ENCODE measurements at regions not wholly inside any gene's neighbourhood (a gene's known extent, or its start where the extent isn't known, plus 50 kb on each side); places are given as distances from the start of the nearest gene placed in this dataset.

DNA sequence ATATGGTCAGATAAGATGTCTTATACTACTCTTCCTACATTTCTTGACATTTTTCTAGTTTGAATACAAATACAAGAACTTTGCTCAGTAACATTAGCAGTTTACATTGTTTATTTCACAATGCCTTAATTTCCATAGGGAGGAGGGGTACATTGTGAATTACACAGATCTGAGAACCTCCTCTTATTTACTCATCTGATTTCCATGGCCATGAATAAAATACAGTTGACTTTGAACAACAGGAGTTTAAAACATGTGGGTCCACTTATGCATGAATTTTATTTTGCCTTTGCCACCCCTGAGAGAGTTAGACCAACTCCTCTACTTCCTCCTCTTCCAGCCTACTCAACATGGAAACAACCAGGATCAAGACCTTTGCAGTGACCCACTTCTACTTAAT lies 67.7 kb downstream of the MGST1 start:
- no peak for DNase-seq

- DNase-seq, result no peak
Measured at GRCh38 chr12:16417058-16417457, 69.6 kb downstream of the MGST1 start.

DNA sequence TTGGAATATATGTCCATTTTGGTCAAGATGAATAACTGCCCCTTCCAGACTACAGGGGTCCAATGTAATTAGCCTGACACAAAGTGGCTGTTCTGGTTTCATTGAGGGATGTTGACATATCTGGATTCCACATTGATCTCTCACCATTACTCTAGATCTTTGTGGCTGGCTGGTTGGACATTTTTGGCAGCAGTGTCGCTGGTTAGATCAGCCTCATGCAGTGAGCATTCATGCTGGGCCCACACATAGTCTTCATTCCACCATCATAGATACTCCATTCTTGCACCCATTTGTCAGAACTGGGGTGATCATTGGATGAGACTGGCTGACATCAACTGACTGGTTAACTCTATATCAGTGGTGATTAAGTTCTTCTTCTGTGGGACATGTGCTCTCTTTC lies 74.4 kb downstream of the MGST1 start:
- no peak for DNase-seq

DNA sequence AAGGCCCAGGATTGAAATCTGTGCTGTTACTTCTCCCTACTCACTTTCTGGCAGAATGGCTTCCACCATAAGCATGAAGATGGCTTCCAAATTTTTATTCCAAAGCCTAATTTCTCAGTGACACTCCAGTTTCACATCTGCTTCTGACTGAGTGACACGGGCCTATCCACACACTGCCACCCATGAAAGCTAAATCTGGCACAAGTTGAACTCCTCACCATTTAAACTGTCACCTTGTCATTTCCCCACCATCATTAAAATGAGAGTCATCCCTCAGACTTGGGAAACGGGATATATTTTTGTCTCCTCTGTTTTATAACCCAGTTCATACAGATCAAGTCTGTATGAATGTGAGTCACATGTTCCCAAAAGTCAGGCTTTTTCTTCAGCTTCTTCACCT lies 77.1 kb downstream of the MGST1 start:
- DNase-seq, result no peak

DNA sequence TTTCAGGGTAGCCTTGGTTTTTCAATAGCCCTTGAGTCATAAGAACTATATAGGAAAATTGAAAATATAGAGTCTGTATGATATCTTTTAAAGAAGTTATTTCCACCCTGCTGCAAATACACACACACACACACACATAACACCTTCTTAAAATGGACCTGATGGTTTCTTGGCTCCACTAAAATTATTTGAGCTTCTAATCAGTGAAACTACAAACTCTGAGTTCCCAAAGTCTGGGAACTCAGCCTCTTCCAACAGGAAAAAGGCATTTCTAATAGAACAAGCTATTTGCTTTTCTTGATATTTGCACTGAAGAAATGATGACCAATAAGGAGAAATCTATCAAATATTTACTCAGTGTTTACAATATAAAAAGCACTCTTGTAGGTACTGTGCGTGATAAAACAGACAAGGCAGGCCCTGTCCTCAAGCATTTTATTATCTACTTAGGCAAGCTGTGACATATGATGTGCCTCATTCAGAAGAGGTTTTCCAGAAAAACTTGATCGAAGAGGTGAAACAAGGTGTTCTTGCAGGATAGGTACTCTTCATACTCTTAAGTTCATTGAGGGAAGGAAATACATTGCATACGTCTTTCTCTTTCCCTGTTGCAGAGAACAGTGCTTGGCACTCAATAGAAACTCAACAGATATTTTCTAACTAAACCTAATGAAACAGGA lies 88.6 kb downstream of the MGST1 start:
- no peak for DNase-seq

DNA sequence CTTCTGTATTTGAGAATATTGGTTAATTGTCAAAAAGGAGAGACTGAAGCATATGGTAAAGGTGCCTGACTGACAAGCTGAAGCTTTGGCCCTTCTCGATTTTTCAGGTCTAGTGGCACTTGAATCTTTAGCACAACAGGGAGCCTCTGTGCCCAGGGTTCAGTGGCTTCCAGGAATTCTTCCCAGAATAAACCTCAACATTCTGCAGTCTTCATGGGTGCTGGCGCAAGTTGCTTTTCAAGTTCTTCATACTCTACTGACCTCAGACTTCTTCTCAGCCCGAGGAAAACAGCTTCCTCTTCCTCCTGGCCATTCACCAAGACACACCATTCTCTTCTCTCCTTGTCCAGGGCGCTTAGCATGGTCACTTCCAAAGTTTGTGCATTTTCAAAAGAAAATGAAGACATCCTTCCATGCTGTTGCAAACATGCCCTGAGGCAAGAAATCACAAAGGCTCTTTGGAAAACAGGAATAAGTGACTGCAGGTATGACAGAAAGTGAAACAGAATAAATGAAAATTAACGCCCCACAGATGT lies 89.9 kb downstream of the MGST1 start:
- no peak for DNase-seq

DNA sequence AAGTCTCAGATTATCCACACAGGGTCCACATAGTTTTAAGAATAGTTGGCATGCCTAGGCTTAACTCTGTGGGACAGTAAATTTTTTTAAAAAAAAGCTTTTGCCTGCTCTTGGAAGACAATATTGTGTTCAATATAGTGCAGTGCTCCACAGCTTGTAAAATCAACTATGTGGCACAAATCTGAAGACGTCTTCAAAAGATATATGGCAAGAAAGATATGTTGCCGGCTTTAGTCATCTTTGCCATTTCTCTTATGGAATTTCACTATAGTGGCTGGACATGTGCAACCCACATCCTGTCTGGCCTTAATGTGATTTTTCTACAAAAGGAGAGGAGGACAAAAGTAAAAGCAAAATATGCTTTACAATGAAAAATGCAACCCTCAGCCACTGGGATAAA lies 90.5 kb downstream of the MGST1 start:
- DNase-seq, result no peak

DNA sequence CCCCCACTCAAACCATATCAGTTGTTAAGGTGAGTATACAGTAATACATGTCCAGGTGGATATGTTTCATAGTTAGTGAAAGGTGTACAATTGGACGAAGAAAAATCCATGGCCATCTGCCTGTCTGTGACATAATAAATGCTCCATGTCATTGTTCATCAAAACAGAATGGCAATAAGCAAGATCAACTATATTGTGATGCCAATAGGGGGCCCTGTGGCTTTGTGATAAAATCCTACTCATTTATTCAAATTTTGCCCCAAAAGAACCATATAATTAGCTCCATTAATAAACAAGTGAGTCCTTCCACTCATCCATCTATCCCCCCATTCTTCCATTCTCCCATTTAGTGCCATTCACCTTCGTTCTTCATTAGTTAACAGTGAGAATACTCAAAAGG lies 102.0 kb downstream of the MGST1 start:
- peak; percentile 38 for DNase-seq

GRCh38 chr12:16453319-16453718 lies 105.9 kb downstream of the MGST1 start:
- DNase-seq, result no peak

DNA sequence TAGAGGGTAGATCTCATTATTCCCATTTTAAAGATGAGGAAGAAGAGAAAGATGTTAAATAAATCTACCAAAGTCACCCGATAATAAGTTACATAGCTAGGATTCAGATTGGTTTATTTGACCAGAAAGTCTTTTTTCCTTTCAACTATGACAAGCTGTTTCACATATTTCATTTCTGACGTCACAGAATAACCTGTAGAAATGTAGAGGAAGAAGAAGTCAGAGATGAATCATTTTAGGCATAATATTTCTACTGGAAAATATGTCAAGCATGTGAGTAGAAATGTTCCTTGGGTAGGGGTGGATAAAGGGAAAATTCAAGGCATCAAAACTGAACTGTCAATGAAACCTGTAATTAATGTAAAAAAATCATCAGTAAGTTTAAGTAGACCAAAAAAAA lies 107.0 kb downstream of the MGST1 start:
- DNase-seq, result no peak

DNA sequence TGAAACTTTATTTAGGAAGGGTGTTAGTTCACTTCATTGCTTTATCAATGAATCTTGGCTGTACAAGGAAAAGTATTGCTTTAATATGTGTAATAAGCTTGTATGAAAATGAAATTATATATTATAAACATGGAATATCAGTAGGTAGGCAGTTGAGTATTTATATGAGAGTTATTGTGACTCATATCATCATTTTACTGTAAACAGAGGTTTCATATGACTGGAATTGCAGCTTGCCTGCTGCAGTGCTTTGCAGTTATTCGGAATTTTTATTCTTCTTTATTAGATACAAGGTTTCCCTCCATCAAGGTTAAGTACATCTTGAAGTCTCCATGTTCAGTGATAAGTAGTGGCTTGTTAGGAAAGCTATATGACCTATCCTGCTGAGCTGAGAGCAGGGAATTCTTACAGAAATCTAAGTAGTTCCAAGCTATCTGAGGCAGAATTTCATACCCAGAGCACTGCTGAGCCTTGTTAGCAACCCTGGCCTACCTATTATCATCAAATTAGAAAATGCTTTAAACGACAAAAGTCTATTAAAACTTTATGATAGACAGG lies 111.2 kb downstream of the MGST1 start:
- no peak for DNase-seq

GRCh38 chr12:16467272-16467671 lies 119.8 kb downstream of the MGST1 start:
- no peak for DNase-seq

- no peak for DNase-seq
Measured at GRCh38 chr12:16472631-16473030, 125.2 kb downstream of the MGST1 start.

GRCh38 chr12:16473610-16474326 lies 126.3 kb downstream of the MGST1 start:
- peak; percentile 11 for DNase-seq

DNA sequence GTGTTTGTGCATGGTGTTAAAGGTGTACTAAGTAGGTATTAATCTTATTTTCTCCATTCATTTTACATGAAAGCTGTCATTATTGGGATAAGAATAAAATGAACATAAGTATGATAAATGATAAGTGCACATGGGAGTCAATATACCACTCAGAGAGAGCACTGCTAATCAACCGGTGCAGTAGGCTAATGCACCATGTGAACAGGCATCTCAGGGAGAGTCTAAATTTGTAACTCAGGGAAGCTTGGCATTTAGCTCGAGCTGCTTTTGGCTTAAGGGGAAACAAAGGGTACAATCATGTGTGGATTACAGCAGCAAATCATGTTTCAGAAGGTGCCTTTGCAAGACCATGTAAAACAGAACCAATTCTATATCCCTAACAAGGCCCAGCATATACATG lies 127.4 kb downstream of the MGST1 start:
- DNase-seq, result no peak

GRCh38 chr12:16475521-16475920 lies 128.1 kb downstream of the MGST1 start:
- DNase-seq, result no peak

DNA sequence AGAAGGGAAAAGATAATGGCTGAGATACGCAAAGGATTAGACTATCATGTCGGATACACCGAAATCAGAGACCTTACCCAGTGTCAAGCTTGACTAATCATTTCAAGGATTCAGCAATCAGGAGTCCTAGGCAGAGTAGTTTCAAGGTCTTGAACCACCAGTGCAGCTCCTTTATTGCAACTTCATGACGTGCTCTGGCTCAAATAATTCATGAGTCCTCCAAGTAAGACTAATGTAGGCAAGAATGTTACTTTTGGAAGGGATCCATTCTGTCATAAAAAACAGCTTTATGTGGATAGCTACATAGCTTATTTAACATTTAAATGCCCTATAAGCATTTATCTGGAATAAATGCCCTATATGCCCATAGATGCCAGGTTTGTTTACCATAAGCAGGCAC lies 123.2 kb downstream of the LMO3 start:
- no peak for DNase-seq

DNA sequence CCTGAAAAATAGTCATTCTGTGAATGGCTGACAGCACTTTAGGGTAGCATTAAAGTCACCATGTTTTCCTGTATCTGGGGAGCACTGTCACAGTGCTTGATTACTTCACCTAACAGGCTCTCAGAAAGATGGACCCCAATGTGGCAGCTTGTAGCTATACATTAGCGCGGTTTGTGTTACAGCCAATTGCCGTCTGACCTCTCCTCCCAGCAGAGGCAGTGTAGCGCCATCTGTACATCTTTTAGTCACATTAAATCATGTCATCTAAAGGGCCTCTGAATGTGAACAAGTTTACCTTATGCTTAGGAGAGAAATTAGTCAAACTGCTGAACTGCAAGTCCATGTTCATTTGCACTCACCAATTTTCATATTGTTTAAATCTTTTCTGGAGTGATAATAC lies 113.7 kb downstream of the LMO3 start:
- no peak for DNase-seq

DNA sequence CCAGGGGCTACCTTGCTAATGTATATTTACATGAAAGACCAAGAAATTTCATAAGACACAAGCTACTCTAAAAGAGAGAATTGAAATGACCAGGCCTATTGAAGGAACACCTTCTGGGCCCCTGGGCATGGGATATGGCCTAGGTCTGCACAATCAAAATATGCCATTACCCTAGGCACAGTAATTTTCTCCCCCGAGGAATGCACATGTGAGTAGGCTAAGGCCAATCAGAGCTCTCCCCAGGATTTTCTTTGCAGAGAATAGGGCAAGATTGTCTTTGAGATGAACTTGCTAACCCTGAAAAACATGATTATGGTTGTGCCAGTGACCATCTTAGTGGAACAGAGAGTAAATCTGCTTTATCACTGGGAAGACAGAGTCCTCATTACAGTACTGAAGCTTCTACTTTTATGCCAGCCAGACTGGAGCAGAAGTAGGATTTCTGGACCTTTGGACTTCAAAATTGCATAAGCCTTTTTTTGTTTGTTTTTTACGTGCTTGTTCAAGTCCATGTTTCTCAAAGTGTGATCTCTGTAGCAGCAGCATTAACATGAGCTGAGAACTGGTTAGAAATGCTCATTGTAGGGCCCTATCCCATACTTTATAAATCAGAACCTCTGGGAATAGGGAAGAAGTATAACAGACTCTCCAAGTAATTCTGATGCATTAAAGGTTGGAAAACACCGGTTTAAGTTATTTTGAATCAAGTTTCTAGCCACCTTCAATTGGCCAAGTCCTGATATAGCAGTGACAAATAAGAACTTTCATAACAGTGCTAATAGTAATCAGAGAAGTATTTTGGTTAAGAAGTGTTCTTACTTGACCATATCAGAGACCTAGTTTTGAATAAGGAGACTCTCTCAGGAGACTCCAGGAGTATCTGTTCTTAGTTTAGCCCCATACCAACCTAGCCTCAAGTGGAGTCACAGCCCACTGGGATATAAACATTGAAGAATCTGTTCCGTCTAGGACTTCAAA lies 112.9 kb downstream of the LMO3 start:
- DNase-seq, result no peak

DNA sequence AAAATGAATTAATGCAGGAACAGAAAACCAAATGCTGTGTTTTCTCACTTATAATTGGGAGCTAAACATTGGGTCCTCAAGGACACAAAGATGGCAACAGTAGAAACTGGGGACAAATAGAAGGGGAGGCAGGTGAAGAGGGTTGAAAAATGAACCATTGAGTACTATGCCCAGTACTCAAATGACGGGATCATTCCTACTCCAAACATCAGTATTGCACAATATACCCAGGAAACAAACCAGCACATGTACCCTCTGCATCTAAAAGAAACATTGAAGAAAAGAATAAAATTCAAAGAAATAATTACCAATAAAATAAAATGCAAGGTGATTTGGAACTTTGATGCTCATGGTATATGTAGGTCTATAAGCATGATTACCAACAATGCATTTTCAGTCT lies 110.8 kb downstream of the LMO3 start:
- no peak for DNase-seq

All from NCI-H1694 (cell line).